NCI-H82 treated with DMSO at 0.1 percent for 48 hours (cell line): ENCODE measurements at regions not wholly inside any gene's neighbourhood (a gene's known extent, or its start where the extent isn't known, plus 50 kb on each side); places are given as distances from the start of the nearest gene placed in this dataset.

ENCODE experiments used
- DNase-seq: peaks from one replicate; lab custom pipeline; 2025; ENCODE audit not compliant: unreplicated experiment; lab: John Stamatoyannopoulos, UW

- no peak for DNase-seq
These were observed 886.3 kb upstream of the SEL1L start for GRCh38 chr14:82419933-82420332.

- DNase-seq = no peak
These were observed 887.2 kb upstream of the SEL1L start for GRCh38 chr14:82420871-82421270.

- no peak for DNase-seq
These were observed 887.6 kb upstream of the SEL1L start for GRCh38 chr14:82421286-82421685.

- peak; percentile 51 for DNase-seq
These were observed 888.6 kb upstream of the SEL1L start for GRCh38 chr14:82422230-82422629.

- DNase-seq = no peak
These were observed 891.6 kb upstream of the SEL1L start for GRCh38 chr14:82425261-82425660.

GRCh38 chr14:82431031-82431430, 897.4 kb upstream of the SEL1L start:
- DNase-seq = no peak

- no peak for DNase-seq
These were observed 898.9 kb upstream of the SEL1L start for GRCh38 chr14:82432301-82433105.

GRCh38 chr14:82438436-82438835, 904.8 kb upstream of the SEL1L start:
- DNase-seq = no peak

GRCh38 chr14:82441270-82441669, 907.6 kb upstream of the SEL1L start:
- no peak for DNase-seq

GRCh38 chr14:82445810-82446570, 912.3 kb upstream of the SEL1L start:
- no peak for DNase-seq

GRCh38 chr14:82447586-82447985, 913.9 kb upstream of the SEL1L start:
- no peak for DNase-seq

GRCh38 chr14:82449926-82450468, 916.3 kb upstream of the SEL1L start:
- DNase-seq = no peak

- DNase-seq = no peak
These were observed 918.0 kb upstream of the SEL1L start for GRCh38 chr14:82451675-82452074.

- DNase-seq = no peak
These were observed 948.7 kb upstream of the SEL1L start for GRCh38 chr14:82482345-82482744.

- DNase-seq = no peak
These were observed 954.8 kb upstream of the SEL1L start for GRCh38 chr14:82488473-82488872.

GRCh38 chr14:82490397-82490796, 956.7 kb upstream of the SEL1L start:
- no peak for DNase-seq

GRCh38 chr14:82492157-82492556, 958.5 kb upstream of the SEL1L start:
- no peak for DNase-seq

- no peak for DNase-seq
These were observed 966.6 kb upstream of the SEL1L start for GRCh38 chr14:82500222-82500621.

GRCh38 chr14:82501554-82501953, 967.9 kb upstream of the SEL1L start:
- peak; percentile 87 for DNase-seq

GRCh38 chr14:82502043-82502442, 968.4 kb upstream of the SEL1L start:
- no peak for DNase-seq

GRCh38 chr14:82504894-82505293, 971.2 kb upstream of the SEL1L start:
- DNase-seq = no peak

GRCh38 chr14:82510007-82510406, 976.4 kb upstream of the SEL1L start:
- no peak for DNase-seq
